PC-9 (cell line): ENCODE measurements at regions not wholly inside any gene's neighbourhood (a gene's known extent, or its start where the extent isn't known, plus 50 kb on each side); places are given as distances from the start of the nearest gene placed in this dataset.

Experiments used
- BruUV-seq: library from RNA; stranded (reverse); fragments of 400-500 nt; replicated peaks from 2 replicates; lab custom pipeline; 2021; lab: Mats Ljungman, UMichigan
- CTCF ChIA-PET: fragments of 300-600 bp; sonication (Branson Sonifier 250); formaldehyde crosslinking; loops from one replicate; lab custom pipeline; 2022; ENCODE audit warnings: antibody characterized with exemption; lab: Charles Lee
- POLR2A ChIA-PET: fragments of 300-600 bp; sonication (Branson Sonifier 250); formaldehyde crosslinking; loops from one replicate; lab custom pipeline; 2022; ENCODE audit warnings: antibody characterized with exemption; ENCODE audit not compliant: unreplicated experiment; lab: Charles Lee
- DNase-seq, 2 experiments: peaks; one replicate each; pipeline versions ENCODE4 v3.0.0 to v3.0.0-alpha.2; 2015 to 2022; ENCODE audit warnings: mixed read lengths in 1 of 2
- H2AFZ ChIP-seq: fragments of 200-600 bp; sonication (generic); 2 replicates; pipeline ENCODE4 v1.8.1; 2017; ENCODE audit warnings: antibody characterized with exemption
- H3F3A ChIP-seq: fragments of 200-600 bp; sonication (generic); 2 replicates; pipeline ENCODE4 v1.8.1; 2017; ENCODE audit warnings: antibody characterized with exemption, mild to moderate bottlenecking, low read depth; ENCODE audit not compliant: insufficient read depth
- H3K27ac ChIP-seq: fragments of 200-600 bp; sonication (generic); 2 replicates; pipeline ENCODE4 v1.6.1; 2016; ENCODE audit warnings: mixed run types
- H3K27me3 ChIP-seq: fragments of 200-600 bp; sonication (generic); 2 replicates; pipeline ENCODE4 v1.6.1; 2016; ENCODE audit warnings: low read depth, mixed run types; ENCODE audit not compliant: insufficient read depth
- H3K36me3 ChIP-seq: fragments of 200-600 bp; sonication (generic); 2 replicates; pipeline ENCODE4 v1.6.1; 2016; ENCODE audit warnings: low read depth, mixed run types
- H3K4me1 ChIP-seq: fragments of 200-600 bp; sonication (generic); replicated peaks from 2 replicates; pipeline ENCODE4 v1.6.1; 2016; ENCODE audit warnings: mixed run types; ENCODE audit not compliant: insufficient read depth
- H3K4me2 ChIP-seq: fragments of 200-600 bp; sonication (generic); 2 replicates; pipeline ENCODE4 v1.6.1; 2017; ENCODE audit warnings: mixed run types
- H3K4me3 ChIP-seq: fragments of 200-600 bp; sonication (generic); 2 replicates; pipeline ENCODE4 v1.6.1; 2016; ENCODE audit warnings: mixed run types
- H3K79me2 ChIP-seq: fragments of 200-600 bp; sonication (generic); 2 replicates; pipeline ENCODE4 v1.6.1; 2017; ENCODE audit warnings: low read depth, mixed run types
- H3K9me2 ChIP-seq: fragments of 200-600 bp; sonication (generic); 2 replicates; pipeline ENCODE4 v1.8.1; 2017; ENCODE audit warnings: mild to moderate bottlenecking; ENCODE audit not compliant: insufficient read depth
- H3K9me3 ChIP-seq: fragments of 200-600 bp; sonication (generic); 2 replicates; pipeline ENCODE4 v1.8.1; 2016; ENCODE audit warnings: low read depth; ENCODE audit not compliant: insufficient read depth
- H4K20me1 ChIP-seq: fragments of 200-600 bp; sonication (generic); 2 replicates; pipeline ENCODE4 v1.8.1; 2017; ENCODE audit not compliant: insufficient read depth
- CTCF ChIP-seq: fragments of 200-600 bp; sonication (generic); conservative IDR thresholded peaks from 2 replicates; pipeline ENCODE4 v1.6.1; 2017; ENCODE audit warnings: mixed run types, antibody characterized with exemption, mild to moderate bottlenecking, moderate library complexity
- EZH2 ChIP-seq: fragments of 200-600 bp; sonication (generic); IDR thresholded peaks from 2 replicates; pipeline ENCODE4 v1.8.0; 2017; ENCODE audit warnings: antibody characterized with exemption, low read depth
- intact Hi-C: fragments of 100-400 bp; cut with micrococcal nuclease; formaldehyde crosslinking; loops from one replicate; pipeline ENCODE4 v1.10.0; 2022; ENCODE audit not compliant: unreplicated experiment

GRCh38 chr4:115293093-115293462, 179.7 kb upstream of the NDST4 start:
- H4K20me1 ChIP-seq = no peaks in the 10 kb centered on the region
- no peaks in the 10 kb centered on the region for H3K36me3 ChIP-seq
- BruUV-seq = no TSS peak
- H3K4me2 ChIP-seq = no peak overlapping the region
- ChIA-PET CTCF (no interaction called here), POLR2A (no interaction called here)
- H3K4me3 ChIP-seq = no peak overlapping the region
- no peaks in the 10 kb centered on the region for H3K4me1 ChIP-seq
- H3K27me3 ChIP-seq = no peaks in the 10 kb centered on the region
- no peak overlapping the region for H2AFZ ChIP-seq
- TF ChIP-seq CTCF (no peak), EZH2 (no peak)
- H3K9me2 ChIP-seq = no peaks in the 10 kb centered on the region
- H3K27ac ChIP-seq = no peak overlapping the region
- intact Hi-C loops = no loop called here
- H3K9me3 ChIP-seq = no peaks in the 10 kb centered on the region; the same call in 1 of the 2 replicates
- H3F3A ChIP-seq = no peaks in the 10 kb centered on the region
- H3K79me2 ChIP-seq = no peaks in the 10 kb centered on the region
- no peak for DNase-seq

- Histone ChIP-seq H3F3A (no peaks in the 10 kb centered on the region), H3K36me3 (no peaks in the 10 kb centered on the region), H3K27ac (no peak overlapping the region), H3K27me3 (no peaks in the 10 kb centered on the region), H3K4me3 (no peak overlapping the region), H3K9me3 (no peaks in the 10 kb centered on the region; the same call in 1 of the 2 replicates), H3K4me1 (no peaks in the 10 kb centered on the region), H3K79me2 (no peaks in the 10 kb centered on the region), H3K4me2 (no peak overlapping the region), H2AFZ (no peak overlapping the region), H3K9me2 (no peaks in the 10 kb centered on the region), H4K20me1 (no peaks in the 10 kb centered on the region)
- TF ChIP-seq CTCF = no peak
- TF ChIP-seq EZH2 = no peak
- no peak for DNase-seq
- intact Hi-C loops = no loop called here
- ChIA-PET CTCF (interaction anchor here (0.6 kb wide), 1 partner anchor 94 kb away, joined by 4 read pairs; no protein-coding TSS in a partner anchor), POLR2A (no interaction called here)
- no TSS peak for BruUV-seq
Measured at GRCh38 chr4:115292320-115293092, 179.1 kb upstream of the NDST4 start.

- Histone ChIP-seq H3K9me3 (no peaks in the 10 kb centered on the region; the same call in 1 of the 2 replicates), H3K36me3 (no peaks in the 10 kb centered on the region), H3K4me1 (no peaks in the 10 kb centered on the region), H2AFZ (no peak overlapping the region), H3F3A (no peaks in the 10 kb centered on the region), H3K27me3 (no peaks in the 10 kb centered on the region), H4K20me1 (no peaks in the 10 kb centered on the region), H3K9me2 (no peaks in the 10 kb centered on the region), H3K4me2 (no peak overlapping the region), H3K27ac (no peak overlapping the region), H3K79me2 (no peaks in the 10 kb centered on the region), H3K4me3 (no peak overlapping the region)
- no TSS peak for BruUV-seq
- ChIA-PET POLR2A (no interaction called here), CTCF (no interaction called here)
- intact Hi-C loops = no loop called here
- no peak for TF ChIP-seq CTCF
- no peak for TF ChIP-seq EZH2
- DNase-seq = no peak
Measured at GRCh38 chr4:115287426-115287825, 174.0 kb upstream of the NDST4 start.
